ENCODE measurements at regions not wholly inside any gene's neighbourhood (a gene's known extent, or its start where the extent isn't known, plus 50 kb on each side); places are given as distances from the start of the nearest gene placed in this dataset.

- no peak overlapping the region for H4K8ac ChIP-seq (ENCODE audit: low read depth in 2 of 2, low read length in 2 of 2)
- ChIA-PET POLR2A (ENCODE audit: unreplicated experiment) (no interaction called here), CTCF (no interaction called here)
- H3K36me3 ChIP-seq (ENCODE audit: control insufficient read depth, insufficient read depth, low read length) = no peaks in the 10 kb centered on the region
- no peaks in the 10 kb centered on the region for H3K9me1 ChIP-seq (ENCODE audit: insufficient read depth, low read length)
- H3K4ac ChIP-seq (ENCODE audit: low read depth, low read length) = no peak overlapping the region
- no peaks in the 10 kb centered on the region; the same call in 1 of the 2 replicates for H3K27me3 ChIP-seq (ENCODE audit: control insufficient read depth, insufficient read depth, low read length)
- in situ Hi-C loops (cut with MboI; ENCODE audit: low sequenced_read_pairs) = no loop called here
- BruUV-seq (replicated peaks) = no TSS peak
- no peak overlapping the region for H3K4me2 ChIP-seq (ENCODE audit: low read depth, low read length)
- H3K56ac ChIP-seq (ENCODE audit: extremely low read depth, insufficient read depth, low read length) = no peak overlapping the region
- H3K9ac ChIP-seq (ENCODE audit: low read depth, low read length) = no peak overlapping the region
- H4K20me1 ChIP-seq (ENCODE audit: insufficient read depth, low read length) = no peaks in the 10 kb centered on the region
- no peak overlapping the region for H2AK9ac ChIP-seq (replicated peaks; ENCODE audit: low read depth, low read length, poor library complexity)
- H3K18ac ChIP-seq (ENCODE audit: low read depth, low read length) = no peak overlapping the region
- H2BK120ac ChIP-seq (ENCODE audit: low read depth, low read length) = no peak overlapping the region
- TF ChIP-seq CHD1 (IDR thresholded peaks at IDR 0.05; ENCODE audit: low read depth, low read length) (no peak), CEBPB (IDR thresholded peaks at IDR 0.05; ENCODE audit: low read depth, low read length) (no peak)
- H3K4me3 ChIP-seq (ENCODE audit: insufficient read depth, low read depth, low read length) = no peak overlapping the region
- ATAC-seq (ENCODE audit: low read depth) (no peak), DNase-seq (no peak)
- H3K9me3 ChIP-seq (ENCODE audit: control insufficient read depth, insufficient read depth, low read length) = no peaks in the 10 kb centered on the region
- no peak overlapping the region for H2AK5ac ChIP-seq (ENCODE audit: low read depth, low read length)
- WGBS, 2 experiments (ENCODE audit: extremely low coverage in 2 of 2, insufficient read length in 1 of 2) = no CpG with 5 or more reads among the region's 3 CpGs
- H2BK20ac ChIP-seq (ENCODE audit: low read depth, low read length) = no peak overlapping the region
- no peak overlapping the region for H4K5ac ChIP-seq (ENCODE audit: low read depth, low read length)
- H3K23ac ChIP-seq (ENCODE audit: low read depth, low read length) = no peak overlapping the region
- H3K4me1 ChIP-seq (ENCODE audit: control insufficient read depth, insufficient read depth, low read length) = no peaks in the 10 kb centered on the region
- H3K14ac ChIP-seq (replicated peaks; ENCODE audit: low read depth, low read length) = no peak overlapping the region
- no peak overlapping the region for H4K91ac ChIP-seq (ENCODE audit: insufficient read depth, low read depth, low read length)
- dilution Hi-C loops (cut with HindIII; ENCODE audit: low sequenced_read_pairs, unreplicated experiment) = no loop called here
- H3K79me1 ChIP-seq (ENCODE audit: low read depth in 1 of 2, low read length in 2 of 2) = no peaks in the 10 kb centered on the region
- no peak overlapping the region for H2BK5ac ChIP-seq (ENCODE audit: low read depth, low read length, poor library complexity, severe bottlenecking)
- H2AFZ ChIP-seq (replicated peaks; ENCODE audit: low read length, poor library complexity) = no peak overlapping the region
- intact Hi-C loops (cut with micrococcal nuclease) = no loop called here
- no peak overlapping the region for H3K27ac ChIP-seq (ENCODE audit: insufficient read depth, low read length)
- H2BK15ac ChIP-seq (ENCODE audit: low read depth, low read length) = no peak overlapping the region
Observed at GRCh38 chr7:35480806-35481205, 214.1 kb downstream of the HERPUD2 start.

Data from IMR-90 (cell line).